Stimulated activated CD4-positive, alpha-beta T cell treated with anti-CD3 and anti-CD28 coated beads, Interleukin-12 subunit alpha, Interleukin-12 subunit beta, amount 100 ng/mL, for 4 hours (primary cell): ENCODE measurements at regions not wholly inside any gene's neighbourhood (a gene's known extent, or its start where the extent isn't known, plus 50 kb on each side); places are given as distances from the start of the nearest gene placed in this dataset.
"Not testable (repeated sequence)": the region's sequence is repeated elsewhere in the genome, so short reads cannot be mapped to it uniquely, and the experiment has no call there.

ENCODE experiments used
- DNase-seq: peaks from one replicate; pipeline ENCODE4 v3.0.0-alpha.2; 2020

DNA sequence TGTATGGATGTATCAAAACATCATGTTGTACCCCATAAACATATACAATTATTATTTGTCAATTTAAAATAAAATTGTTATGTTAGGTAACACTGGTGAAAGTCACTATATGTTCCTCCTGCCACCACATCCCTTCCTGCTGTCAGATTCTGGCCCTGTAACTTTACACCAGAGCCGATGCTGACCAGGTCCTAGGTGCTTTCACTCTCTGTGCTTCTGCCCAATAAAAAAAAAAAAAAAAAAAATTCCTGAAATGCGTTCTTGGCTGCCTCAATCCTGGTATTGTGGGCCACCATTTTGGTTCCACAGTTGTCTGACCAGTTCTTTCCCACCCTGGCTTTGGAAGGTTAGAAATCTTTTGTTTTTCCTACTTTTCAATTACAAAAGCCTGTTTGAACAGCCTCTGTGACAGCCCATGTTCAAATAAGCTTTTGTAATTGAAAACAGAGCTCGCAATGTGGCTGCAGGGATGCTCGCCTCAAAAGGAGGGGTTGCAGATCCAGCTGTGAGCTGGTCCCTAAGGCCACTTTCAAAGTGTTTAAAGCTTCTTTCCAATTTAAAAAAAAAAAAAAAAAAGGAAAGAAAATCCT lies 831.0 kb upstream of the EEF2KMT start:
- DNase-seq, result no peak

DNA sequence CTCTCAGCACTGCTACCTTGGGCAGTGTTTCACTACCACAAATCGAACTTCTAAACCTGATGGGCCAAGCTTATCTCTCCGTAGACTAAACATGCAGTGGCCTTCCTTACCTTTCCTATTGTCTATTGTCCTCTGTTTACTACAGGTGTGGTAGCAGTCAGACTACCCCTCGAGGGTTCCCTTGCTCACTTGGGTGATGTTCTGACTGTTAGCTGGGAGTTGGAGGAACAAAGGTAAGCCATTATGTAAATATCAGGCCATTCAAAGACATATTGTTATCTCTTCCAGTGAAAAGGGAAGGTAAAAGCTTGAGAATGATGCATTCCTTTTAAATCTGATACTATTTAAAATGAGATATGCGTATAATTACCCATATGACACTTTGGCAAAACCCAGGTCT lies 828.3 kb upstream of the EEF2KMT start:
- DNase-seq, result no peak

DNA sequence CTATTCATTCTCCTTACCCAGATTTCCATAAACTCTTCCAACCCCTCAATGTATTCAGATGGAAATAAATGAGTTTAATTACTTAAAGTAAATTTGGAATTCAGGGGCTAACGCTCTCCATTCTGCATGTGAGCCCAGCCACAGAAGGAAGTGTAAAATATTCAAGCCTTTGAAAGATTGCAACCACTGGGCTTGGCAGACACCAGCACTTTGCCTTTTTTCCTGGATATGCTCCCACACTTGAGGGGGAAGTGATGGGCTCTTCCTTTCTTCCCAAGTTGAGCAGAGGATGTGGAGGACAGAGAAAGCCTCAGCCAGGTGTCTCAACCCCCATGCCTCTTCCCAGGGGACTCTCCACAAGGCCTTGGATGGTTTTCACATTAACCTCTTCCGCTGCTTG lies 825.1 kb upstream of the EEF2KMT start:
- no peak for DNase-seq

DNA sequence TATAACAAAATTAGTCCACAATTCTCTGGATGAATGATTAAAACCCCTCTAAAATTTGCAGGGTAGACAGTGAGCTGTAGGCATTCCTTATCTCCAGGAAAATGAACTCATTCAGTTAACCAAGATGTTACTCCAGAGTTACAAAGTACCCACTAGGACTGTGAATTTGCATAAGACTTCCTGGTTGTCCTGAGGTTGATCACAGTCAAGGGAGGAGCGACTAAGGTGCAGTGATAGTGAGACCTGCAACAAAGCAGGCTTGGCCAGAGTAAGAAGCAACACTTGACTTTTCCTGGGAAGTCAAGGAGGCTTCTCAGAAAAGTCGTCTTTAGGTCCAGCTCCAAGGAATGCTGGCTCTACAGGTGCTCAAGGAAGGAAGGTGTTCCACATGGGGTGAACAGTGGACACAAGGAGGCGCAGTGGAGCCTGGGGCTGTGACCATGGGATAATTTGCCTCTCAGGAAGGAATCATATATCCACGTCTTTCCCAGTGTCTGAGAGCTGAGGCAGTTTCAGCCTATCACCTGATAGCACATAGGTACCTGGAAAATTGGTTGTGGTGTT lies 821.1 kb upstream of the EEF2KMT start:
- no peak for DNase-seq

DNA sequence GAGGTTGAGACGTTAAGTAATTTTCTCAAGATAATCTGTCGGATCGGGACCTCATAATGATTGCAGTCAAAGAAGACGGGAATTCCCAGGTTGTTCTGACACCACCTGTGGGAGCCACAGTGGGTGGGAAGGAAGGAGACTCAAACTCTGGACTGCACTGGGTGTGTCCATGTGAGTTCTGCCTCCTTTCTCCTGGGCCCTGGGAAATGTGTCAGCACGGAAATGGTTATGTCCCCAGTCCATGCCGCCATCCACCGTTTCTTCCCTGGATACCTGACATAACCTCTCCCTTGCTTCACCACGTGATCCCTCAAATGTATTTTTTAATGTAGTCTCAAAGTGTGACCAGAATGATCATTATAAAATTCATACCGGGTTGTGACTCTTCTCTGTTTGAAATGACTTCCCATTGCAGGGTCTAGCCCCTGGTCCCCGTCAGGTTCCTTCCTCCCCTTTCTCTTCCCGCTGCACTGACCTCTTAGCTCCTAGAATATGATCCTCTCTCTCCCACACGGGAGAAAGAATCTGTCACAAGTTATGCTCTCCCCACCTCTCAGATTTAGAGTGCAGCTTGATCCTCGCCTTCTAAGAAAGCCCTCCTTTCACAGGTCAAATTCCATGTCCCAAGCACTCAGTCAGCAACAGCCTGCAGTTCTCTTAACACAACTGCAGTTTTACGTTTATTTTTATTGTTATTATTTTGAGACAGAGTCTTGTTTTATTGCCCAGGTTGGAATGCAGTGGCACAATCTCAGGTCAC lies 820.0 kb upstream of the EEF2KMT start:
- no peak for DNase-seq

DNA sequence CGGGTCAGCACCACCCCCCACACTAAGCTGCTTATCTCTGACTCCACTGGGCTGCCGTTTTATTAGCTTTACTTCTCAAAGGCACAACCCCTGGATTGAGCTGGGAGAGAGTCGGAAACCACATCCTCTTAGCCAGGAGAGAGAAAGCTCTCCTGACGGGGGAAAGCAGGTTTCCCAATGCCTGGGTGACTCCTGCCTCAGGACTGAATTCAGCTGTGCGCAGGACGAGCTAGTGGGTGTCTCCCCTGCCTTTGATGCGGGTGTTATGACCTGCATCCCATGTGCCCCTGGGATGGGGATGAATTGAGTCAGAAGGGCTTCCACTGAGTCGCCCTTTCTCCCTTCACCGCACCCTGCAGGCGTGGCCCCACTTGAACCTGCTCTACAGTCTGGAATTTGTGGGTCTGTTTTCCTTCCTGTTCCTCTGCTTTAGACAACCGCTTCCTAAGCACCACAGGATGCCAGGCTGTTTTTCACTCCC lies 819.2 kb upstream of the EEF2KMT start:
- no peak for DNase-seq

DNA sequence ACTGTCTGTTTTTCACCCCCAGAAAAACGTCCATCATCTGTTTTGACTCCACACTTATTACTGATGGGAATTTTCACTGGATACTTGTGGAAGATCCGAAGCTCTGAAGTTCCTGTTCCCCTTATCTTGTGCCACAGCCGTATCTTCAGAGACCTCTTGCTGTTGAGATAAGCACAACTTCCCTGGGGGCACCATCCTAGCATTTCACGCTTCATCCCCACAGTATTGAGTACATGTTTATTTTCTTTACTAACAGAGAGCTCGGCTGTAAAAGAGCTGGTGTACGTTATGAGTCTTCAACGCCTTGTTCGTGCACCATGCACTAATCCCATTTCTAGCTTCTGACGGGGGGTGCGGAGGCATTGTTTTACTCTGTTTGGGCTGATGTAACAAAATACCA lies 813.6 kb upstream of the EEF2KMT start:
- DNase-seq, result no peak

DNA sequence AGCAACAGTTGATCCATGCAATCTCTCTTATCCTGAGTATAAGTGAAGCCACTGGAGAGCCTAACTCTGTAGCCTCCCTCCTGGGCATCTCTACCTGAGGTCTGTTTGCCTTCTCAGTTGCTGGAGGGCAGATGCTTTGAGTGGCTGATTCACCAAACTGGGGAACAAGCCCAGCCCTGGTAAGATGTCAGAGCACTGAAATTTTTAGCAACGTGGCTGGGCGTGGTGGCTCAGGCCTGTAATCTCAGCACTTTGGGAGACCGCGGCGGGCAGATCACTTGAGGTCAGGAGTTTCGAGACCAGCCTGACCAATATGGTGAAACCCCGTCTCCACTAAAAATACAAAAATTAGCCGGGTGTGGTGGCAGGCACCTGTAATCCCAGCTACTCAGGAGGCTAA lies 812.0 kb upstream of the EEF2KMT start:
- DNase-seq, result not testable (repeated sequence)

DNA sequence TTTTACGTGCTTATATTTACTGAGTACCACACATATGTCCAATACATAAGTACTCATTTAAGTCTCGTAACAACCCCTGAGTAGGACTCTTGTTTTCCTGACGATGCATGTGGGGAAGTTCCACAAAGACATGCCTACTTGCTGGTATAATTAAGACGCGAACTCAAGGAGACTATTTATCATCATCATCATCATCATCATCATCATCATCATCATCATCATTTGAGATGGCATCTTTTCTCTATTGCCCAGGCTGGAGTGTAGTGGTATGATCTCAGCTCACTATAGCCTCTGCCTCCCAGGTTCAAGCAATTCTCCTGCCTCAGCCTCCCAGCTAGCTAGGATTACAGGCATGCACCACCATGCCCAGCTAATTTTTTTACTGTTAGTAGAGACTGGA lies 809.9 kb upstream of the EEF2KMT start:
- DNase-seq, result no peak

DNA sequence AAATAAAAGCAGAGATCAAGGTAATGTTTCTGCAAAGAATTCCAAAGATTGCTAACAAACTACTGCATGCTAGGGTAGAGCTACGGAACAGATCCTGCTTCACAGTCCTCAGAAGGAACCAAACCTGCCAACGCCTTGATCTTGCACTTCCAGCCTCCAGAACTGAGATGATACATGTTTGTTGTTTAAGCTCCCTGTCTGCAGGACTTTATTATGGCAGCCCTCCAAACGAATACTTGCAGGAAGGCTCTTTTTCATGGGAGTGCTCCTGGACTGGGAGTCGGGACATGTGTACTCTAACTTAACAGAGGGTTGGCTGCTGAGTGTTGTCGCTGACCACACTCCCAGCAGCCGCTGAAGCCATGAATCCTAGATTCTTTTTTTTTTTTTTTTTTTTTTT lies 808.8 kb upstream of the EEF2KMT start:
- DNase-seq, result no peak

DNA sequence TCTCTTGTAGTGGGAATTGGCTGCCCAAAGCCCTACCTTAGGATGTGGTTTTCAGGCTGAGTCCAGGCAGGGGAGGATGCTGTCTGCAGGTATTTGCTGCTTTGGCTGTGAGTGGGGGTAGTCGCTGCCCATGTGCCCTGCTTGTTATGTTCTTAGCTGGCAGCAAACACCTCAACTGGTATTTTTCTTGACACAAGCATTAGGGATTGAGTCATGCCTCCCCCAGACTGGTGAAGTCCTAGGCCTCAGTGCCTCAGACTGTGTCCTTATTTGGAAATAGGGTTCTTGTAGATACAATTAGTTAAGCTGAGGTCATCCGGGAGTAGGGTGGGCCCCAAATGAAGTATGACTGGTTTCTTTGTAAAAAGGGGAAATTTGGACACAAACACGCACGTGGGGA lies 808.3 kb upstream of the EEF2KMT start:
- DNase-seq, result no peak

DNA sequence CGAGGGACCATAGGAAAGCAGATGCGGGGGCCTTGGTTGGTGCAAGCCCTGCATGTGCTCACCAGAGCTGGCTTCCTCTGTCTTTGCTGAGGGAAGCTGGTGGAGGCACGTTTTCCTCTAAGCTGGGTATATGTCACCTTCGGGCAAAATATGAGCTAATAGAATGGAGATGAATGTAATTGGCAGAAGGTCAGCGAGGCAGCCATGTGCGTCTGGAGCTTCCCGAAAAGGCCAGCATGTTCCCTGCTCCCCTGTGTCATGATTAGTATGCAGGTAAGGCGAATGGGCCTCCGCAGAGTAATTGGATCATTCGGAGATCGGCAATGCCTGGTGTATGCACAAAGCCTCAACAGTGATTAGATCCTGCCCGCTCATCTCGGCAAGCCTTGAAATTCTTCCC lies 806.2 kb upstream of the EEF2KMT start:
- no peak for DNase-seq

DNA sequence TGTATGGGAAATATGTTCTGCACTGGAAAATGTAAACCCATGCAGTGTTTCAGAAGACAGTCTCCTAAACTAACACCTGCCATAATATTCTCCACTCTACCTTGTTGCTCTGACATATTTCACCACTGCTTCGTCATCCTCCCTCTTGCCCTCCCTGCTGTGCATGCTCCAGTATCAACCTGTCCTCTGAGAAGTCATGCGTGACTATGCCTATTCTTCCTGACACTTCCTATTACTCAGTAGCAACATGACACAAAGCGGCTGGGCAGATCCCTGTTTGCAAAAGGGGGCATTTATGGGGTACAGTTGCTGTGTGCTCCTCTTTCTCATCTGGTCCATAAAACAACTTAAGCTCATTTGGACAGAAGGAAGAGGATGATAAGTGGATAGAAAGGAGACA lies 805.6 kb upstream of the EEF2KMT start:
- no peak for DNase-seq

DNA sequence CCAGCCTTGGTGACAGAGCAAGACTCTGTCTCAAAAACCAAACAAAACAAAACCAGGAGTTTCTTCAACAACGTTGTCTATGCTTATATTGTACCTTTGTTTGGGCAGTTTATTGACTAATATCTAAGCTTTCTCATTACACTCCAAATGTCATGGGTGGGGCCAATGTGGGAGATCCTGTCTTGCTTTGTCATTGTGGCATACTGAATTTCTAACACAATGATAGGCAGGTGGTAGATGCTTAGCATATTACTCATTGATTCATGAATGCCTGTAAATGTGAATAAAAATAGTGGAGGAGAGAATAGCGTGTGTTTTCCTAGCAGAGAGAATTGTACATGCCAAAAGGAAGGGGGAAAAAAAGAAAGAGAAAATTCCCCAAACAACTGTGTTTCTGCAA lies 802.5 kb upstream of the EEF2KMT start:
- no peak for DNase-seq

DNA sequence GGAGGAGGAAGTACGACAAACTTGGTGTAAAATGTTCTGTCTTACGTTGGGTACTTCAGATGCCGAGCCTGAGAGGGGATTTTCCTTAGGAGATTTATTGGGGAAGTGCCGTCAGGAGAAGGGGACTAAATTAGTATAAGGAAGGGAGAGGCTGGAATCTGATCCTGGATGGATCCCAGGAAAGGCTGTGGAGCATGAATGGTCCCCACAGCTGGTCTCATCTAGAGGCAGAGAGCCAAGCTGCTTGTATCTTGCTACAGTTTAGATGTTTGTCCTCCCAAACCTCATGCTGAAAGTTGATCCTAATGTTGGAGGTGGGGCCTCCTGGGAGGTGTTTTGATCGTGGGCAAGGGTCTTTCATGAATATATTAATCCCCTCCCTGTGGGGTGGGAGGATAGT lies 798.4 kb upstream of the EEF2KMT start:
- DNase-seq, result no peak

DNA sequence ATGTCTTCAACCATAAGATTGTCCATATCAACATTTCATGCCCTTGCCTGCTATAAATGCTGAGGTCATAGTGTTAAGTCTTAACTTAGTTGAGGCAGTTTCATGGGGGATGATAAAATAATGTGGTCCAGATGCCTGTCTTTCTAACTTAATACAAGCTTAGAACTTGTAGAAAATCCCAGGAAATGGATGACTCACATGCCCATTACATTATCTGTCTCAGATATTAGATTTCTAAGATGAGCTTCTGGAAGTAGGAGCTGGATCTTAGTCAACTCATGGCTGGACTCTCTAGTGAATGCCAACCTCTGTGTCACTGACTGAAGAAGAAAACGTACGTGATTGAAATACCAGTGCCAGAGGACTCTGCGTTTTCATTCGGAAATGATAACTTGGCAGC lies 797.5 kb upstream of the EEF2KMT start:
- no peak for DNase-seq

DNA sequence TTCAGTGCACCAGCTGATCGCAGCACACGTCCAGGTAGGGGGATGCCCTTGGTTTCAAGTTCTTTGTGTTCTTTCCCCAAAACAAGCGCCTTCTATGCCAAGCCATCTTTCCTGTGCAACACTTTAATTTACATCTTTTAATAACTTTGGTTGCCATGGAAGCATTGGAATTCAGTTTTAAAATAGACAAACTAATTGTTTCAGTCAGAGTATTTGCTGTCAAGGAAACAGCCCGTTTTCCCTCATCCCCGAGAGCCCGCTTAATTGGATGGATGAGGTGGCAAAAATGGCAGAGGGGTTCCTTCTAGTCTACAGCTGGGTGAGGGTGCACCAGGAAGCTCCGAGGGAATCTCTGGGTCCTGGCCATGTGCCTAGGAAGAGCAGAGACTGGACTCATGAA lies 793.7 kb upstream of the EEF2KMT start:
- no peak for DNase-seq

DNA sequence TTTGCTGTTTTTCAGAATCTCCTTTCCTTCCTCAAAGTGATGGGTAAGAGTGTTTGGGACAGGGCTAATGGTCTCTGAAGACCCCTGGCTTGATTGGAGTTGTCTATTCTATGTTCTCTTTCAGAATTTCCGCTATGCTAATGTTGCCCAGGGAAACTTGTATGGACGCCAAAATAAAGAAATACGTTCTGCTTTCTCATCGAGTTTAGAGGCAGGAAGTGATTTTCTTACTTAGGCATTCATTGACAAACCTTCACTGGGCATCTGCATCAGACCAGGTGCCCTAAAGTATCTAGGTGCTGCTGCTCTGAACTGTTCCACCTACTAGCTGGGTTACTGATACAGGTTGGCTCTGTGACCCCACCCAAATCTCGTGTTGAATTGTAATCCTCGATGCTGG lies 787.9 kb upstream of the EEF2KMT start:
- no peak for DNase-seq

DNA sequence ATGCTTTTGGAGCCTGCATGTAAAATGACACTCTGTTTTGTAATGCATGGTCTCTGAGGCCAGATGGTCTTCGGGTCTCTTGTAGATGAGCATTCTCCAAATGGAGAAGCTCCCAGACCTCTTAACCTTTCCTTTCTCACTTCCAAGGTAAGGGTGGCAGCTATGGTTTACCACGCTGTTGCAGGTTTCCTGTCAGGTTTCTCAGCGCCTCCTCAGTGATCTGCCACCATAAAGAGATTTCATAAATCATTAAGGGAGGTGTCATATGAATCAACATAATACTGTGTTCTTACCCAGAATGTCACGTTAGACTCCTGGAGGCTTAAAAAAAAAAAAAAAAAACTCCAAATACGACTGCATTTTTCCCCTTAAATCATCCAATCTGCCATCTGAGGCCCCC lies 787.4 kb upstream of the EEF2KMT start:
- no peak for DNase-seq

DNA sequence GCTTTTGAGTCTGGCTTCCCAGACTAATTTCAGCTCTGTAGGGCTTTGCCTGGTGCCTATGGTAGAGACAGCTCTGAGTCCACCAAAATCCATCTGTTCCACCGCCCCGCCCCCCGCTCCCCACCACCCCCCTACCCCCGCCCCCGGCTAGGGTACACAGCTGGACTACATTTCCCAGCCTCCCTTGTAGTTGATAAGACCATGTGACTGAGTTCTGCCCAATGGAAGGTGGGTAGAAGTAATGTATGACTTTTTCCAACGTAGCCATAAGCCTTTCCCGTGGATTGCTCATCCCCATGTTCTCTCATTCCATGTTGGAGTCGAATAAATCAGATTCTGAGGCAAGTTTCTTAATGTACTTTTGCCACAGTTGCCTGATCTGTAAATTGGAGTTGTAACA lies 786.7 kb upstream of the EEF2KMT start:
- no peak for DNase-seq

DNA sequence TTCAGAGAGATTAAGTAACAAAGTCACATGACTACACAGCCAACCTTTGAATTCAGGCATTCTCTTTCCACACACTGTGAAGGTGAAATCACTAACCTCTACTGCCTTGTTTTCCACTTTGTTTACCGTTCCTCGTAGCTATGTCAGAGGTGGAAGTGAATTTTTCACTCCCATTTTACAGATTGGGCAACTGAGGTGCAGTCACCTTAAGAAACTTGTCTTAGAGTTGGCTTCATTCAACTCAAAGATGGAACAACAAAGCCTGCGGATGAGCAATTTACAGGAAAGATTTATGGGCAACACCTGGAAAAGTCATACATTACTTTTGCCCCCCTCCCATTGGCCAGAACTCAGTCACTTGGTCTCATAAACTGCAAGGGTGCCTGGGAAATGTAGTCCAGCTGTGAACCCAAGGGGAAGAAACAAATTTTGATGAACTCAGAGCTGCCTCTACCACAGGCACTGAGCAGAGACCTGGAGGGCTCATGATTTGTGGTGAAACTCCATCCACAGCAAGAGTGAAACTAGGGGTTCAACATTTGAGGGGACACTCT lies 784.6 kb upstream of the EEF2KMT start:
- DNase-seq, result no peak

DNA sequence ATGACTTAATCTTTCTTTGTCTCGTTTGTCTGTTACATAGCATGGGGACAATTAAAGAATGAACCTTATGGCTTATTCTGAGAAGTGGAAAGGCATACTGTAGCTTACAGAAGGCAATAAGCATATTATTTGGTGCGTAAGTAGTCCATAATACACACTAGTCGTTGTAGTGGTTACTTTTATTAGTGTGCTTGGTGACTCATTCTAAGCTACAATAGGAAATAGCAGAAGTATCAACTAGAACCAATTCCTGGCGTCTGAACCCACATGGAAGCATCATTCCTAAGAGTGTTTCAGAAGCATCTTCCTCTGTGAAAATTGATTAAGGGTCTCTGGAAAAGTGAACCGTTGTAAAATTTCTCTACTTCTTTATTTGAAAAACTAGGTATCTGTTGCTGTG lies 777.8 kb upstream of the EEF2KMT start:
- DNase-seq, result no peak

DNA sequence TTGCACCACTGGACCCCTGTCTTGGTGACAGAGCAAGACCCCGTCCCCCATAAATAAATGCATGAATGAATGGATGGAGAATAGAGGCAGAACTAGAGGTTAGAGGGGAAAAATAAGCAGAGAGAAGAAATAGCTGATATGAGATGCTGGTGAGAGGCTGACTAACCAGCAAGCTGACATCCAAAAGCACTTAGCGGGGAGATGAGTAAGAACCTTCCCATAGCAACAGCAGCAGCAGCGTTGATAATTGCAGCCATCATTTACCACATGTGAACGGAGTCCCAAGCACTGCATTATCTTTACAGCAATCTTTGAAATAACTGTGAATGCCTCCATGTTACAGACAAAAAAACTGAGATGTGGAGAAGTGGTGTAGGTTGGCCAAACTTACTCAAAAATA lies 777.3 kb upstream of the EEF2KMT start:
- no peak for DNase-seq

DNA sequence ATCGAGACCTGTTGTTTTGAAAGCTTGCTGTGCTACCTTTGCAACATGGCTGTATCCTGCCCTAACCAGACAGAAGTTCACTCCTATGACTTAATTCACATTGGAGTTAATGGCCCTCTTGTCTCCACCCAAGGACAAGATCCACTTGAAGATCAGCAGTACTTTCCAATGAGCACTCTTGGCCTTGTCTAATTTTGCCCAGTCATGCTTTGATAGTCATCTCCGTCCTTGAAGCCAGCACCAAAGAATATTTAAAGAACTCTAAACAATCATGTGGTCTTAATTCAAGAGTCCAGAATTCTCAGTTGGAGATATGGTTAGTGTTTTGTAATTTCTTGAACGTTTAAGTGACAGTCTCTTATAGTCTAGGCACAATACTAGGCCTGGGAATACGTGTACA lies 775.6 kb upstream of the EEF2KMT start:
- no peak for DNase-seq
